Epithelial cell of esophagus (primary cell): ENCODE measurements at regions not wholly inside any gene's neighbourhood (a gene's known extent, or its start where the extent isn't known, plus 50 kb on each side); places are given as distances from the start of the nearest gene placed in this dataset.
A peak's percentile ranks its signal among the peaks of the same experiment; 100 is the strongest.

Experiments
- DNase-seq: peaks from one replicate; pipeline ENCODE4 v3.0.0; 2010; ENCODE audit warnings: low read depth
- H3K4me3 ChIP-seq: 2 replicates; pipeline ENCODE4 v1.5.1; 2011; ENCODE audit warnings: mild to moderate bottlenecking, low read length, control low read depth
- CTCF ChIP-seq: IDR thresholded peaks from 2 replicates; pipeline ENCODE4 v1.5.1; 2011; ENCODE audit warnings: low read depth, mild to moderate bottlenecking, low read length, control low read depth, inconsistent platforms; ENCODE audit not compliant: insufficient read depth; ENCODE audit errors: missing control alignments

DNA sequence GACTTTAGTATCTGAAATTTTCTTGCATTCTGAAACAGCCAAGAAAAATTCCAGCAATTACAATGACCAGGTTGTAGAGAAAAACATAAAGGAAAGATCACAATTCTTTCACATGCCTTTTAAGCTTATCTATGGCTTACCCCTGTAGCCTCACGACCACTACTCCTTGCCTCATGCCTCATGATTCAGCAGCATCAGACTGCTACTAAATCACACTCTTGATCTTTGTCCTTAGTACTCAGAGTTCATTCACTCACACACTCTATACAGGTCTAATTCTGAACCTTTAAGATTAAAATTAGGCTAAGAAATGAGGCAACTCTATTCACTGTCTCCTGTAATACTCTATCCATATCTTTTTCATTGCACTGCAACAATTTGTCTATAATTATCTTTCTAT lies 415.1 kb downstream of the MLLT3 start:
- no peak overlapping the region for H3K4me3 ChIP-seq
- no peak for TF ChIP-seq CTCF
- peak; percentile 39 for DNase-seq

- DNase-seq = peak; percentile 61
- no peak for TF ChIP-seq CTCF
- H3K4me3 ChIP-seq = no peak overlapping the region
Measured at GRCh38 chr9:20205821-20206220, 416.5 kb downstream of the MLLT3 start.

- DNase-seq = no peak
- no peak for TF ChIP-seq CTCF
- no peak overlapping the region for H3K4me3 ChIP-seq
Measured at GRCh38 chr9:20200991-20201431, 412.2 kb upstream of the SLC24A2 start.

- TF ChIP-seq CTCF = no peak
- no peak for DNase-seq
Measured at GRCh38 chr9:20200581-20200980, 411.7 kb upstream of the SLC24A2 start.

DNA sequence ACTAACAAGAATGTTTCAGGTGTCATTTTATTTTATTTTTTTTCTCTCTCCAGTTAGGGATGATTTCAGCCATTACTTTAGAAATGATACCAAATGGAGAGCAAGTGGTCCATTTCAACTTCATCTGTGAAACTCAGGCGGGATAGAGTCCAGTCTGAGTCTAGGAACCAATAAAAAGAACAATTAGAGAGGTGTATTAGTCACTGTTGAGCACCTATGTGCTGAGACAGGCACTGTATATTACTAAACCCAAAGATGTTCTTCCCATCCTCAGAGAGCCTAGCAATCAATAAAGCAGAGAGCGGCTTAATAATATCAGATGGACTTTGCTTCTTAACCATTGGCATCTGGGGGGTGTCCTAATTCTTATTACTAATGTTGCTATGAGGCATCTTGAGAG lies 410.3 kb upstream of the SLC24A2 start:
- no peak overlapping the region for H3K4me3 ChIP-seq
- peak; percentile 39 for DNase-seq
- no peak for TF ChIP-seq CTCF

More at GRCh38 chr9:20200581-20200980, 411.7 kb upstream of the SLC24A2 start:
- no peak overlapping the region for H3K4me3 ChIP-seq

- DNase-seq = peak; percentile 86
- peak; percentile 32 for TF ChIP-seq CTCF
- H3K4me3 ChIP-seq = no peak overlapping the region
Measured at GRCh38 chr9:20197976-20198685, 409.3 kb upstream of the SLC24A2 start.
